ACC112 (cell line): ENCODE measurements at regions not wholly inside any gene's neighbourhood (a gene's known extent, or its start where the extent isn't known, plus 50 kb on each side); places are given as distances from the start of the nearest gene placed in this dataset.

Experiments used
- H2AFZ ChIP-seq: fragments of 200-600 bp; sonication (generic); one replicate; pipeline ENCODE4 v1.6.0; 2017; ENCODE audit warnings: antibody characterized with exemption, low read length; ENCODE audit not compliant: unreplicated experiment
- H3K27ac ChIP-seq: fragments of 200-600 bp; sonication (generic); 2 replicates; pipeline ENCODE4 v1.5.1; 2014; ENCODE audit warnings: low read depth, mild to moderate bottlenecking, antibody characterized with exemption, low read length, moderate library complexity
- H3K27me3 ChIP-seq: fragments of 200-600 bp; sonication (generic); 2 replicates; pipeline ENCODE4 v1.6.1; 2014; ENCODE audit warnings: mild to moderate bottlenecking, antibody characterized with exemption, low read length, moderate library complexity, mixed read lengths; ENCODE audit not compliant: insufficient read depth
- H3K36me3 ChIP-seq: fragments of 200-600 bp; sonication (generic); 2 replicates; pipeline ENCODE4 v1.6.1; 2016; ENCODE audit warnings: mild to moderate bottlenecking, antibody characterized with exemption, low read length, moderate library complexity, mixed read lengths; ENCODE audit not compliant: insufficient read depth
- H3K4me1 ChIP-seq: fragments of 200-600 bp; sonication (generic); one replicate; pipeline ENCODE4 v1.6.1; 2016; ENCODE audit warnings: low read length, mixed read lengths; ENCODE audit not compliant: insufficient read depth, unreplicated experiment, control insufficient read depth
- H3K4me3 ChIP-seq: fragments of 200-600 bp; sonication (generic); 2 replicates; pipeline ENCODE4 v1.5.1; 2014; ENCODE audit warnings: mild to moderate bottlenecking, low read depth, low read length
- H3K79me2 ChIP-seq: fragments of 200-600 bp; sonication (generic); one replicate; pipeline ENCODE4 v1.6.0; 2016; ENCODE audit warnings: low read length; ENCODE audit not compliant: control insufficient read depth, unreplicated experiment, insufficient read depth

DNA sequence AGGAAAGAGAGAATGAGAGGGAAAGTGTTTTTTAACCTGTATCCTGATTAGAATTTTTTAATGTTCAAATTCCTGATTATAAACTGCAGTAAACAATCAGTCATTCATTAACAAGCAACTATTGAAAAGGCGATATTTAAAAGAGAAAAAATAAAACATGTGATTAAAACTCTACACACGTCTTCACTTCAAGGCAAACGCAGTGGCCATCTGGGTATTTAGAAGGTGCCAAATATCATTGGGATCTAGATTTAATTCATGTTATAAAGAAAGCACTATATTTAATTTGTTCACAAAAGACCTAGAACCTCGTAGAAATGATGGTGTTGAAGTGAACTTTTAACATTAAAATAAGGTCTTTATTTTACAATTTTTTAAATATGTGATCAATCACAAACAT is 189.4 kb upstream of the KLF14 start:
- Histone ChIP-seq H3K36me3 (peaks cover 7% of the 10 kb centered on the region; the same call in 1 of the 2 replicates), H2AFZ (no peak overlapping the region), H3K4me3 (no peak overlapping the region), H3K27ac (peak overlapping the region; percentile 99), H3K27me3 (no peaks in the 10 kb centered on the region), H3K4me1 (peaks cover 68% of the 10 kb centered on the region), H3K79me2 (peaks cover 87% of the 10 kb centered on the region)

GRCh38 chr7:130923930-130924329 is 189.9 kb upstream of the KLF14 start:
- H3K79me2 ChIP-seq = peaks cover 85% of the 10 kb centered on the region
- H2AFZ ChIP-seq = no peak overlapping the region
- peaks cover 7% of the 10 kb centered on the region; the same call in 1 of the 2 replicates for H3K36me3 ChIP-seq
- peaks cover 62% of the 10 kb centered on the region for H3K4me1 ChIP-seq
- no peak overlapping the region for H3K4me3 ChIP-seq
- H3K27me3 ChIP-seq = no peaks in the 10 kb centered on the region
- peak overlapping the region; percentile 99 for H3K27ac ChIP-seq

GRCh38 chr7:130925136-130925794 is 191.3 kb upstream of the KLF14 start:
- Histone ChIP-seq H3K4me1 (peaks cover 52% of the 10 kb centered on the region), H3K79me2 (peaks cover 88% of the 10 kb centered on the region), H2AFZ (no peak overlapping the region), H3K27ac (peak overlapping the region; percentile 61), H3K36me3 (no peaks in the 10 kb centered on the region), H3K4me3 (no peak overlapping the region), H3K27me3 (no peaks in the 10 kb centered on the region)

- no peak overlapping the region for H2AFZ ChIP-seq
- peaks cover 88% of the 10 kb centered on the region for H3K79me2 ChIP-seq
- no peak overlapping the region for H3K27ac ChIP-seq
- no peaks in the 10 kb centered on the region for H3K36me3 ChIP-seq
- H3K4me1 ChIP-seq = peaks cover 47% of the 10 kb centered on the region
- no peak overlapping the region for H3K4me3 ChIP-seq
- no peaks in the 10 kb centered on the region for H3K27me3 ChIP-seq
These were observed 192.1 kb upstream of the KLF14 start for GRCh38 chr7:130926001-130926691.

GRCh38 chr7:130927062-130927461 is 193.1 kb upstream of the KLF14 start:
- Histone ChIP-seq H3K27me3 (no peaks in the 10 kb centered on the region), H3K79me2 (peaks cover 90% of the 10 kb centered on the region), H3K27ac (no peak overlapping the region)

GRCh38 chr7:130927564-130927963 is 193.6 kb upstream of the KLF14 start:
- peaks cover 33% of the 10 kb centered on the region for H3K4me1 ChIP-seq
- no peak overlapping the region for H3K27ac ChIP-seq
- peaks cover 90% of the 10 kb centered on the region for H3K79me2 ChIP-seq
- no peak overlapping the region for H2AFZ ChIP-seq
- no peaks in the 10 kb centered on the region for H3K36me3 ChIP-seq
- no peak overlapping the region for H3K4me3 ChIP-seq
- no peaks in the 10 kb centered on the region for H3K27me3 ChIP-seq

More at GRCh38 chr7:130927062-130927461, 193.1 kb upstream of the KLF14 start:
- H3K4me1 ChIP-seq = peaks cover 38% of the 10 kb centered on the region
- no peak overlapping the region for H2AFZ ChIP-seq
- no peaks in the 10 kb centered on the region for H3K36me3 ChIP-seq
- H3K4me3 ChIP-seq = no peak overlapping the region

GRCh38 chr7:130929896-130930659 is 196.1 kb upstream of the KLF14 start:
- H3K36me3 ChIP-seq = peaks cover 5% of the 10 kb centered on the region

DNA sequence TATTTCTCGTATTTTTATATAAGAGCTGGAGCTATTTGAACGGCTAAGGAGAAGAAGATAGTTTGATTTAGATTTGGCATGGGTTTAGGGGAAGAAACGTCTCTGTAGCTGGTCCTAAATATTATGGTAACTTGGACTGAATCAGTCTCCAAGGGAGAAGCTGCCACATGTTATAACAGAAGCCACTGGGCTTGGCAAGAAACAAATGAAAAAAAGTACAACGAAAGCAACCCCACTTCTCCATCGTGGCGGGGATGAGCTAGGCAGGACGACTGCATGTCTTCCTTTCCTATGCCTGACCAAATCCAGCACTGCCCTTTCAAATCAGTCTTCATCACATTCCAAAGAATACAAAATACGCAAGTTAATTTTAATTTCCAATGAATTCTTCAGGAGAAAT is 196.7 kb upstream of the KLF14 start:
- H3K4me1 ChIP-seq = peaks cover 6% of the 10 kb centered on the region
- H3K36me3 ChIP-seq = peaks cover 8% of the 10 kb centered on the region
- peaks cover 92% of the 10 kb centered on the region for H3K79me2 ChIP-seq
- H2AFZ ChIP-seq = no peak overlapping the region
- no peaks in the 10 kb centered on the region for H3K27me3 ChIP-seq
- H3K4me3 ChIP-seq = no peak overlapping the region
- peak overlapping the region; percentile 36; the same call in 1 of the 2 replicates for H3K27ac ChIP-seq

More at GRCh38 chr7:130929896-130930659, 196.1 kb upstream of the KLF14 start:
- Histone ChIP-seq H3K27me3 (no peaks in the 10 kb centered on the region), H3K4me1 (peaks cover 11% of the 10 kb centered on the region), H3K79me2 (peaks cover 92% of the 10 kb centered on the region), H3K4me3 (no peak overlapping the region), H3K27ac (peak overlapping the region; percentile 36; the same call in 1 of the 2 replicates), H2AFZ (no peak overlapping the region)

DNA sequence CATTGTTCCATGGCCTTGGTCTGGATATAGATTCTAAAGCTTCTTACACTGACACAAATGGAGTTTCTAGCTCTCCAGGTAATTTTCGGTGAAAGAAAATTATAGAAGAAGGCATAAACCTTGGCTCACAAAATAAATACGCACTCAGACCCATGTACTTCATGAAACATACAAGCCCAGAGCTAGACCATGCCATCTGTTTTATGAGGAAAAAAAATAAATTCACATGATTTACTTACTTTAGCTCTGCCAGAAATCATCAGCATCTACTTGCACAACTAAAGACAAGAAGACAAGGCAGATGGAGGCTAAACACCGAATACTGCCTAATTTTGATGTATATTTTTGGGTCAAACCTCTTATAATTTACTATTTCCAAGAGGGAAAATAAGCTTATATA is 197.4 kb upstream of the KLF14 start:
- no peaks in the 10 kb centered on the region for H3K27me3 ChIP-seq
- peaks cover 6% of the 10 kb centered on the region for H3K4me1 ChIP-seq
- H3K79me2 ChIP-seq = peaks cover 92% of the 10 kb centered on the region
- H3K4me3 ChIP-seq = no peak overlapping the region
- H2AFZ ChIP-seq = no peak overlapping the region
- peaks cover 8% of the 10 kb centered on the region for H3K36me3 ChIP-seq
- 0 out of 2 replicates have a peak overlapping the region, but pooled peaks have one; percentile 36 for H3K27ac ChIP-seq

GRCh38 chr7:130932088-130932487 is 198.1 kb upstream of the KLF14 start:
- no peak overlapping the region for H3K4me3 ChIP-seq
- peaks cover 6% of the 10 kb centered on the region for H3K4me1 ChIP-seq
- no peak overlapping the region for H2AFZ ChIP-seq
- peaks cover 8% of the 10 kb centered on the region for H3K36me3 ChIP-seq
- no peaks in the 10 kb centered on the region for H3K27me3 ChIP-seq
- peaks cover 94% of the 10 kb centered on the region for H3K79me2 ChIP-seq
- H3K27ac ChIP-seq = no peak overlapping the region
